Hypothalamus (tissue), 51 donors: ENCODE measurements at regions not wholly inside any gene's neighbourhood (a gene's known extent, or its start where the extent isn't known, plus 50 kb on each side); places are given as distances from the start of the nearest gene placed in this dataset.
"Not testable (repeated sequence)": the region's sequence is repeated elsewhere in the genome, so short reads cannot be mapped to it uniquely, and the experiment has no call there.

Experiments used
- DNase-seq, 51 donors: peaks; one replicate each; lab custom pipeline; 2025; lab: John Stamatoyannopoulos, UW

GRCh38 chr4:79563219-79563618 is 155.2 kb upstream of the GK2 start:
- no peak for DNase-seq

DNA sequence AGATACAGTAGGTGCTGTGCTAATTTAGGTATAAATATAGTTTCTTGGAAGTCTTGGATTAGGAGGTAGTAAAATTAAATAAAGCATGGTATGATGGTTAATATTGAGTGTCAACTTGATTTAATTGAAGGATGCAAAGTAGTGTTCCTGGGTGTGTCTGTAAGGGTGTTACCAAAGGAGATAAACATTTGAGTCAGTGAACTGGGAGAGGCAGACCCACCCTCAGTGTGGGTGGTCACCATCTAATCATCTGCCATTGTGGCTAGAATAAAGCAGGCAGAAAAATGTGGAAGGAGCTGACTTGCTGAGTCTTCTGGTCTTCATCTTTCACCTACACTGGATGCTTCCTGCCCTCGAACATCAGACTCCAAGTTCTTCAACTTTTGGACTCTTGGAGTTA is 153.7 kb upstream of the GK2 start:
- no peak for DNase-seq

- not testable (repeated sequence) for DNase-seq
Measured at GRCh38 chr4:79559398-79559797, 151.4 kb upstream of the GK2 start.

DNA sequence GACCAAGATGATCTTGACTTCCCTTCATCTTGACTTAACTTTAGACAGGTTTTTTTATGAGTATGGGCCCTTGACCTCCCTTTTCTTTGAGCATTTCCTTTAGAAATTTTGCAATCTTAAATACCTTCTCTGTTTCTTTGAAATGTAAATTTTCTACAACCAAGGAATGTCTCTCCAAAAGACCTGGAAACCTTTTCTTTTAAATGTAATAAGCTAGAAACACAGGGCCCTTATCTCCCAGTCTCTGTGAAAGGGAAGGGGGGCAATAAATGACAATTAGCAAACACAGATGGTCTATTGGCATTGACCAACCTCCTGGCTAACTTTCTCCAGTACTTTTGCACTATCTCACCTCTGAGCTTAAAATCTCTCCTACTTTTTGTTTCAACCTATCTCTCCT is 144.3 kb upstream of the GK2 start:
- DNase-seq: no peak

DNA sequence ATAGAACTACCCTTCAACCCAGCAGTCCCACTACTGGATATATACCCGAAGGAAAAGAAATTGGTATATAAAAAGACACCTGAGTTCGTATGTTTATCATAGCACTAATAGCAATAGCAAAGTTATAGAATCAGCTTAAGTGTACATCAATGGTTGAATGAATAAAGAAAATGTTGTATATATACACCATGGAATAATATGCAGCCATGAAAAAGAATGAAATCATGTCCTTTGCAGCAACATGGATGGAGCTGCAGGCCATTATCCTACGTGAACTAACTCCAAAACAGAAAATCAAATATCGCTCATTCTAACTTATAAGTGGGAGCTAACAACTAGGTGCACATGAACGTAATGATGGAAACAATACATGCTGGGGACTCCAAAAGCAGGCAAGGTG is 143.5 kb upstream of the GK2 start:
- DNase-seq: no peak

GRCh38 chr4:79547851-79548250 is 139.8 kb upstream of the GK2 start:
- no peak for DNase-seq

DNA sequence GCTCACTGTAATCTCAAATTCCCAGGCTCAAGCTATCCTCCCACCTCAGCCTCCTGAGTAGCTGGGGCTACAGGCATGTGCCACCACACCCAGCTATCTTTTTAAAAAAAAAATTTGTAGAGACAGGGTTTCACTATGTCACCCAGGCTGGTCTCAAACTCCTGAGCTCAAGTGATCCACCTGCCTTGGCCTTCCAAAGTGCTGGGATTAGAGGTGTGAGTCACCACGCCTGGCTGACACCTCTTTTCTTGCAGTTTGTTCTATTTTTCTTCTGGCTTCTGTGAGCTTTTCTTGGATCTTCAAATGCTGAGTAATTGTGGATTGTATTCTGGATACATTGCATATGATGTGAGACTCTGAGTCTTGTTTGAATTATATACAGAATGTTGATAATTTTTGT is 137.3 kb upstream of the GK2 start:
- not testable (repeated sequence) for DNase-seq

DNA sequence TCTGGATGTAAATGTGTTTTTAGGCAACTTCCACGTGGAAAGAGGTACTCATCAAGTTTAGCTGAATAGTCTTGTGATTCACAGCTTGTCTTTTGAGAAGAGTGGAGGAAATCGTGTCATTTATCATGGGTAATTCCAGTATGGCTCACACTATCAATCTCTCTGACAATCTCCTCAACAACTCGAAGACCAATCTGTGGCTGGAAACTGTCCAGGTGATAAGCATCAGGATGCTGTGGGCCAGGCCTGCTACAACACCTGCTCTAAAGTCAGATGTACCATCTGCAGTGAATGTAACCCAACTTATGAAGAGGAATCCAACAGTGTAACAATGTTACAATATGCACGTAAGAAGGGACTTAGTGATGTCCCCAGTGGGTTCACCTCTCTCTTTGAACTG is 132.1 kb upstream of the GK2 start:
- DNase-seq: no peak

- no peak for DNase-seq
Measured at GRCh38 chr4:79535516-79535915, 127.5 kb upstream of the GK2 start.

GRCh38 chr4:79528241-79528706 is 120.2 kb upstream of the GK2 start:
- DNase-seq: no peak

DNA sequence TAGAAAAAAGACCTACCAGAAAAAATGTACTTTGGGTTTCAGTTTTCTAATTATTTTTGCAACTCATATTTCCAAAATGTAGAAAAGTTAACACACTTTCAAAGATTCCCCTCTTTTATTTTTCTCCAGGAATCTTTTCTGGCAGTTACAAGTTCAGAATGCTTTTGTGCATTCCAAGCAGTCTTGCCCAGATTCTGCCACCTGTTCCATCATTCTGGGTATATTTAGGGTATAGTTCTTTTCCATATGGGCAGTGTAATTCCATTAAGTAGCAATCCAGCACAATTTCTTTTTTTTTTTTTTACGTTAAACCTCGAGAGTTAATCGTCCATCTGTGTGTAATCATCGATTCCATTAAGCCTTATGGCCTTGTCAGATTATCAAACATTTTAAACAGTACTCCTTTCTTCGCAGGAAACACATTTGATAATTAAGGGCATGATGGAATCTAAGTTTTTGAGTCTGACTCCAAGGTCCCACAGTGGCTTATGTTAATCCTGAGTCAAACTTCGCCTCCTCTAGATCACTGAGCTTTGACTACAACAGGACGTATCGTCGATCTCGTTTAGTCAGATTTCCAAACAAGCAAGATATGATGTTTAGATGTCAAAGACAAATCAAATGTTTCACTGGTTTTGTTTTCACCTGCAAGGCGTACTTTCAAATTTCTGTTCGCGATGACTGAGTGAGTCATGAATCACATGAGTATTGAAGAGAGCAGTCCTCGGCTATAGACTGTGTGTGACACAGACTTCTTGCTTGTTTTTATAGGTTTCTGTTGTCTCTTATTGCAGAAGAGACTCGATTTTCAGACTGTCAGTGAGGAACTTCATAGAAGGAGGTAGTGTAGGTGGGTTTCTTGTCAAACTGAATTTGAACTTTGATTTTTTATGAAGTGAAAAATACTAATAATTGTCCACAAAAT is 118.9 kb upstream of the GK2 start:
- no peak for DNase-seq

DNA sequence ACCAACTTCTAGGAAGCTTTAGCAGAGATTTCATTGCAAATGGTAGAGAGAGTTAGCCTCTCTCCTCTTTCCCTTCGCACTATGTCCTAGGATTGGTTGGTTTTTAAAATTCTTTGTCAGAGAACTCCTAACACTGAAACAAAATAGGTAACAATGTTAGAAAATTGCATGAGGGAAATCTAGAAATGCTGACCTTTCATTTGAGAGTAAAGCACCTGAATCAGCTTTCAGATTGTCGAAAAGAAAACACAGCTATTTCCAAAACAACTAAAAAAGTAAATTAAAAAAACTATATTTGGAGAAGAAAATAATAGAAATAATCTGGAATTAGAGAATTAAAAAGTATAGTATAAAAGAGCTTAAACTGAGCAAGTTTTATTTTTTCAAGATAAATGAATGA is 108.1 kb upstream of the GK2 start:
- DNase-seq: no peak

DNA sequence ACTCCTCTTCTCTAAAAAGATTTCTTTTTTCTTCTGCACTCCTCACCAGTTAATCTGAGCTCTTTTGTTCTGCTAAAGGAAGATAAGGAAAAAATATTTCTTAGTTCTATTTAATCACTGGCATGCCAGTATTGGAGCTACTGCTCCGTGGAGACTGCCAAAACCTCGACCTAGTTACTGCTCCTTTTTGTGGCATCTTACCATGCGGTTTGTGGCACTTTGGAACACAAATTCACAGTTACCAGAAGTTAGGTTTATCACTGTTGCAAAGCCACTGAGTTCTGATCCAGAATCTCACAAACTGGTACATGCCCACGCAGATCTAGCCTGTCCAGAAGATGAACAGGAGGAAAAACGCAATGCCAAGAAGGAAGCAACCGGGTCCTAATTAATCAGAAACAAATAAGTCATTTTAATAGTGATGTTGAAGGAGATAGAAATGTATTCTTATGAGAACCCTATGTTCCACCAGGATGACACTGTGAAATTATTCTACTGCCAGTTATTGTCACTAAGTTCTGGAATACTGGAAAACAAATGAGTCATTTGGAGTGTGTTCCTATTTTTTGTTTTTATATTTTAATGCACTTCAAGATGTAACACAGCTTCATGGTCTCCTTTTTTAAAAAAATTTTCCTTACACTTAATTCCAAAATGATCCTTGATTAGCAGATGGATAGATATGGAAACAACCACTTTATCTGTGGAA is 106.7 kb upstream of the GK2 start:
- DNase-seq: no peak

DNA sequence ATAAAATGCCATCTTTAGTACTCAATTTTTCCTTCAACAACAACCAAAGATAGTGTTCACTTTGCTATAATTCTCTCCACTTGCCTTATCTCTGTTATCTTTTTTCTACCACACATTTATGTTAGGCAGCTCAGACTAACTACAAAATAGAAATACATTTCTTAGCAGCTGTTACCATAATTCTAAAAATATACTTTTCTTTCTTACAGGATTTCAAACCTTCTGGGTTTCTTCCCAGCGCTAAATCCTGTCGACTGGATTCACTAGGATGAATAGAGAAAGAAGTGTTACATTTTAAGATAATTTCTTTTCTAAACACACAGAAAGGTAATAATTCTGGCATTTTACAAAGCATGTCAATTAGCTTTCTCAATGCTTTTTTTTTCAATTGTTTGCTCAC is 105.5 kb upstream of the GK2 start:
- DNase-seq: no peak

- DNase-seq: no peak
Measured at GRCh38 chr4:79512363-79512762, 104.3 kb upstream of the GK2 start.

- no peak for DNase-seq
Measured at GRCh38 chr4:79502081-79502480, 94.1 kb upstream of the GK2 start.

GRCh38 chr4:79498282-79498681 is 90.3 kb upstream of the GK2 start:
- DNase-seq: no peak

GRCh38 chr4:79497001-79497400 is 89.0 kb upstream of the GK2 start:
- no peak for DNase-seq

DNA sequence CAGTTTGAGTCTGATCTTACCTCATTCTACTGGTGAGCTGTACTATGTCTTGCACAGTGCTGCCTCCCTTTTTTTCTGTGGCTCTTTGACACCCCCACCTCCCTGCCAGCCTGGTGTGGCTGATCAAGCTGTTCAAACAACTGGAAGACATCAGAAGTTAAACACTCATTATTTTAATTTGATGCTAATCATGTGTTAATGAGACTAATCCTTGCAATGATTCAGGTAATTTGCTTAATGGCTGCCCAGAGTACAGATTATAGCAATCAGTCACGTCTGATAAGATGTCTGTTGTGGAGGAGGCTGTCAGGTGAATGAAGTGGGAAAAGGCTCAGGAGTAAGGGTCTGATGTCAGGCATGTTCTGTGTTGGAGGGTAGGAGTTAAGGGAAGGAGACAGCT is 87.4 kb upstream of the GK2 start:
- no peak for DNase-seq

DNA sequence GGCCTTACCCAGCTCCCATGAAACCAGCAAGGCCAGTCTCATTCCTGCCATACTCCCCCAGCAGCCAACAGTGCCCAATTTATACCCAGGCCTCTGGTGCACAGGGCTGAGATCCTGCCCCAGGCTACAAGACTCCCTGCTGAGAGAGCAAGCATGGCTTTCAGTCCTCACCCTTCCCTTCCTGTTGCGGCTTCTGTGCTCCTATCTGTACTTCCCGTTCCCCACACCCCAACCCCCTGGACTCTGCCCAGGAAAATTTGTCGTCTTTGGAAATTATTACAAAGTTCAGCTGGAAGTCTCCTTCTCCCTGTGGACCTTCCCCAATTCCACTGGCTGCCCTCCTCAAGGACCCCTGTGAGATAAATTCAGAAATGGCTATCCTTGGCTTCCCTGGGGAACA is 84.1 kb upstream of the GK2 start:
- no peak for DNase-seq

DNA sequence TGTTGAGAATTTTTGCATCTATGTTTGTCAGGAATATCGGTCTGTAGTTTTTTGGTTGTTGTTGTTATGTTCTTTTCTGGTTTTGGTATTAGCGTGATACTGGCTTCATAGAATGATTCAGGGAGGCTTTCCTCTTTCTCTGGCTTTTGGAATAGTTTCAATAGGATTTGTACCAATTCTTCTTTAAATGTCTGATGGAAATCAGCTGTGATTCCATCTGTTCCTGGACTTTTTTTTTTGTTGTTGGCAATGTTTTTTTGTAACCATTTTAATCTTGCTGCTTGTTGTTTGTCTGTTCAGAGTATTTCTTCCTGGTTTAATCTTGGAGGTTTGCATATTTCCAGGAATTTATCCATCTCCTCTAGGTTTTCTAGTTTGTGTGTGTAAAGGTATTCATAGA is 81.5 kb upstream of the GK2 start:
- DNase-seq: no peak

DNA sequence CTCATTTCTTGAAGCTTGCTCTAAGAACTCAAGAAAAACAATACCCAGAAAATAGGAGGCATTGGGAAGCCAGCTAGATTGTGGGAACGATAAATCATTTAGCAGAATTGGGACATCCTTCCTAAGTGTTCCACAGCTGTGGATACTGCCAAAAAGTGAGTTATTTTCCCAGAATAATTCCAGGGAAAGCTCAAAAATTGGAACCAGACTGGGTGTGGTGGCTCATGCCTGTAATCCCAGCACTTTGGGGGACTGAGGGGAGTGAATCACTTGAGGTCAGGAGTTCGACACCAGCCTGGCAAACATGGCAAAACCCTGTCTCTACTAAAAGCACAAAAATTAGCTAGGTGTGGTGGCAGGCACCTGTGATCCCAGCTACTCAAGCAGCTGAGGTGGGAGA is 68.2 kb upstream of the GK2 start:
- DNase-seq: no peak
